ENCODE measurements at regions not wholly inside any gene's neighbourhood (a gene's known extent, or its start where the extent isn't known, plus 50 kb on each side); places are given as distances from the start of the nearest gene placed in this dataset.

- no peak for TF ChIP-seq POLR2A (IDR thresholded peaks at IDR 0.05)
- no peak for TF ChIP-seq POLR2AphosphoS5 (IDR thresholded peaks at IDR 0.05)
- no peak for TF ChIP-seq CTCF (IDR thresholded peaks at IDR 0.05)
- TF ChIP-seq EP300 (IDR thresholded peaks at IDR 0.05): no peak
Measured at GRCh38 chr4:79650217-79650616, 242.2 kb upstream of the GK2 start.

Data from gastroesophageal sphincter (tissue), 3 donors.